ENCODE measurements at regions not wholly inside any gene's neighbourhood (a gene's known extent, or its start where the extent isn't known, plus 50 kb on each side); places are given as distances from the start of the nearest gene placed in this dataset.
"Not testable (repeated sequence)": the region's sequence is repeated elsewhere in the genome, so short reads cannot be mapped to it uniquely, and the experiment has no call there.

- DNase-seq, result no peak
Observed at GRCh38 chr20:23147964-23148730, 62.0 kb upstream of the CD93 start.

GRCh38 chr20:23147647-23147963 lies 61.5 kb upstream of the CD93 start:
- no peak for DNase-seq

- no peak for DNase-seq
Observed at GRCh38 chr20:23146857-23147637, 60.9 kb upstream of the CD93 start.

GRCh38 chr20:23146181-23146580 lies 60.1 kb upstream of the CD93 start:
- DNase-seq, result no peak

GRCh38 chr20:23145281-23145700 lies 59.2 kb upstream of the CD93 start:
- DNase-seq, result no peak

- no peak for DNase-seq
Observed at GRCh38 chr20:23144856-23145255, 58.7 kb upstream of the CD93 start.

GRCh38 chr20:23143986-23144690 lies 58.0 kb upstream of the CD93 start:
- no peak for DNase-seq

- DNase-seq, result no peak
Observed at GRCh38 chr20:23143098-23143497, 57.0 kb upstream of the CD93 start.

- DNase-seq, result no peak
Observed at GRCh38 chr20:23142162-23143050, 56.3 kb upstream of the CD93 start.

GRCh38 chr20:23141450-23142161 lies 55.5 kb upstream of the CD93 start:
- DNase-seq, result no peak

GRCh38 chr20:23140991-23141390 lies 54.9 kb upstream of the CD93 start:
- no peak for DNase-seq

GRCh38 chr20:23139984-23140383 lies 53.9 kb upstream of the CD93 start:
- not testable (repeated sequence) for DNase-seq

GRCh38 chr20:23139524-23139923 lies 53.4 kb upstream of the CD93 start:
- no peak for DNase-seq

- DNase-seq, result no peak
Observed at GRCh38 chr20:23138682-23139081, 52.6 kb upstream of the CD93 start.

- no peak for DNase-seq
Observed at GRCh38 chr20:23138226-23138625, 52.1 kb upstream of the CD93 start.

GRCh38 chr20:23136893-23137745 lies 51.0 kb upstream of the CD93 start:
- DNase-seq, result no peak

- no peak for DNase-seq
Observed at GRCh38 chr20:23135449-23136420, 49.6 kb upstream of the CD93 start.
